ENCODE measurements at regions not wholly inside any gene's neighbourhood (a gene's known extent, or its start where the extent isn't known, plus 50 kb on each side); places are given as distances from the start of the nearest gene placed in this dataset.

GRCh38 chr16:52647588-52647987, 100.6 kb upstream of the TOX3 start:
- TF ChIP-seq CTCF (optimal IDR thresholded peaks at IDR 0.05 in 1 of 3, IDR thresholded peaks at IDR 0.05 in 1 of 3, conservative IDR thresholded peaks at IDR 0.05 in 1 of 3; ENCODE audit: extremely low read depth in 1 of 3, insufficient read depth in 2 of 3, low read length in 3 of 3) = no peak
- no peak for TF ChIP-seq EZH2 (IDR thresholded peaks at IDR 0.05; ENCODE audit: low read length)

Measured in keratinocyte (primary cell).